GM12892 (cell line): ENCODE measurements at regions not wholly inside any gene's neighbourhood (a gene's known extent, or its start where the extent isn't known, plus 50 kb on each side); places are given as distances from the start of the nearest gene placed in this dataset.

Source experiments
- POLR2A ChIP-seq: IDR thresholded peaks from 2 replicates; pipeline ENCODE4 v1.6.1; 2011; ENCODE audit warnings: low read depth, low read length, control low read depth
- POLR2AphosphoS5 ChIP-seq: IDR thresholded peaks from 2 replicates; pipeline ENCODE4 v1.6.1; 2011; ENCODE audit warnings: low read depth, low read length, control low read depth

- TF ChIP-seq POLR2AphosphoS5: no peak
- no peak for TF ChIP-seq POLR2A
These were observed 80.4 kb upstream of the ZNF184 start for GRCh38 chr6:27553123-27553904.
